ENCODE measurements at regions not wholly inside any gene's neighbourhood (a gene's known extent, or its start where the extent isn't known, plus 50 kb on each side); places are given as distances from the start of the nearest gene placed in this dataset.

GRCh38 chr5:143676802-143677201, 135.2 kb upstream of the HMHB1 start:
- no peak overlapping the region for H3K4me3 ChIP-seq (ENCODE audit: control insufficient read depth in 2 of 3, extremely low read depth in 1 of 3, insufficient read depth in 2 of 3, low read depth in 1 of 3, low read length in 3 of 3)
- FAIRE-seq (no peak), DNase-seq (ENCODE audit: low read depth, low spot score) (no peak)
- no peak overlapping the region for H2AFZ ChIP-seq (ENCODE audit: control insufficient read depth, low read length)
- peaks cover 10% of the 10 kb centered on the region for H3K4me1 ChIP-seq (ENCODE audit: control insufficient read depth, extremely low read depth, insufficient read depth, low read length)
- H3K79me2 ChIP-seq (ENCODE audit: control insufficient read depth, insufficient read depth, low read length), result no peaks in the 10 kb centered on the region
- H3K9me1 ChIP-seq (ENCODE audit: control insufficient read depth, extremely low read depth, insufficient read depth, low read length), result no peaks in the 10 kb centered on the region
- no peak overlapping the region for H3K27ac ChIP-seq (ENCODE audit: control insufficient read depth, insufficient read depth, low read length)
- no peaks in the 10 kb centered on the region for H3K36me3 ChIP-seq (ENCODE audit: control insufficient read depth in 2 of 2, extremely low read depth in 1 of 2, insufficient read depth in 2 of 2, low read length in 2 of 2)
- dilution Hi-C loops (cut with MboI; ENCODE audit: extremely low pct_ligation_motif_present, low sequenced_read_pairs), result no loop called here
- H4K20me1 ChIP-seq (ENCODE audit: control insufficient read depth, extremely low read depth, insufficient read depth, low read length), result no peaks in the 10 kb centered on the region
- no peaks in the 10 kb centered on the region for H3K9me3 ChIP-seq (ENCODE audit: control insufficient read depth, low read depth, low read length)
- no peaks in the 10 kb centered on the region for H3K27me3 ChIP-seq (ENCODE audit: control insufficient read depth, extremely low read depth, insufficient read depth, low read length)
- H3K9ac ChIP-seq (ENCODE audit: control insufficient read depth, extremely low read depth, insufficient read depth, low read length), result no peak overlapping the region
- no peak overlapping the region for H3K4me2 ChIP-seq (ENCODE audit: control insufficient read depth, extremely low read depth, insufficient read depth, low read depth, low read length)
- TF ChIP-seq EZH2 (IDR thresholded peaks at IDR 0.05; ENCODE audit: low read length) (no peak), CTCF (optimal IDR thresholded peaks at IDR 0.05 in 1 of 3, IDR thresholded peaks at IDR 0.05 in 1 of 3, conservative IDR thresholded peaks at IDR 0.05 in 1 of 3; ENCODE audit: extremely low read depth in 1 of 3, insufficient read depth in 2 of 3, low read length in 3 of 3) (no peak)

GRCh38 chr5:143674469-143674786, 137.5 kb upstream of the HMHB1 start:
- TF ChIP-seq CTCF (optimal IDR thresholded peaks at IDR 0.05 in 1 of 3, IDR thresholded peaks at IDR 0.05 in 1 of 3, conservative IDR thresholded peaks at IDR 0.05 in 1 of 3; ENCODE audit: extremely low read depth in 1 of 3, insufficient read depth in 2 of 3, low read length in 3 of 3) (no peak), EZH2 (IDR thresholded peaks at IDR 0.05; ENCODE audit: low read length) (no peak)
- no peaks in the 10 kb centered on the region for H4K20me1 ChIP-seq (ENCODE audit: control insufficient read depth, extremely low read depth, insufficient read depth, low read length)
- no peak overlapping the region for H2AFZ ChIP-seq (ENCODE audit: control insufficient read depth, low read length)

More at GRCh38 chr5:143674469-143674786, 137.5 kb upstream of the HMHB1 start:
- Histone ChIP-seq H3K79me2 (ENCODE audit: control insufficient read depth, insufficient read depth, low read length) (no peaks in the 10 kb centered on the region), H3K9me3 (ENCODE audit: control insufficient read depth, low read depth, low read length) (no peaks in the 10 kb centered on the region), H3K36me3 (ENCODE audit: control insufficient read depth in 2 of 2, extremely low read depth in 1 of 2, insufficient read depth in 2 of 2, low read length in 2 of 2) (no peaks in the 10 kb centered on the region), H3K4me2 (ENCODE audit: control insufficient read depth, extremely low read depth, insufficient read depth, low read depth, low read length) (peak overlapping the region; percentile 17), H3K4me1 (ENCODE audit: control insufficient read depth, extremely low read depth, insufficient read depth, low read length) (peaks cover 10% of the 10 kb centered on the region), H3K27ac (ENCODE audit: control insufficient read depth, insufficient read depth, low read length) (no peak overlapping the region), H3K4me3 (ENCODE audit: control insufficient read depth in 2 of 3, extremely low read depth in 1 of 3, insufficient read depth in 2 of 3, low read depth in 1 of 3, low read length in 3 of 3) (no peak overlapping the region), H3K27me3 (ENCODE audit: control insufficient read depth, extremely low read depth, insufficient read depth, low read length) (no peaks in the 10 kb centered on the region), H3K9ac (ENCODE audit: control insufficient read depth, extremely low read depth, insufficient read depth, low read length) (no peak overlapping the region), H3K9me1 (ENCODE audit: control insufficient read depth, extremely low read depth, insufficient read depth, low read length) (no peaks in the 10 kb centered on the region)
- dilution Hi-C loops (cut with MboI; ENCODE audit: extremely low pct_ligation_motif_present, low sequenced_read_pairs), result no loop called here
- no peak for DNase-seq (ENCODE audit: low read depth, low spot score)
- no peak for FAIRE-seq
